GM19455 (cell line): ENCODE measurements at regions not wholly inside any gene's neighbourhood (a gene's known extent, or its start where the extent isn't known, plus 50 kb on each side); places are given as distances from the start of the nearest gene placed in this dataset.
"Not testable (repeated sequence)": the region's sequence is repeated elsewhere in the genome, so short reads cannot be mapped to it uniquely, and the experiment has no call there.

Experiments used
- ATAC-seq: cut with Tn5 transposase; IDR thresholded peaks from one replicate; pipeline ENCODE4 v1.9.1; 2021; ENCODE audit not compliant: unreplicated experiment

- no peak for ATAC-seq
Observed at GRCh38 chr3:124133366-124133940, 141.5 kb upstream of the ROPN1 start.

- ATAC-seq = no peak
Observed at GRCh38 chr3:124137216-124137615, 145.3 kb upstream of the ROPN1 start.

GRCh38 chr3:124138148-124138547 lies 146.2 kb upstream of the ROPN1 start:
- ATAC-seq = no peak

DNA sequence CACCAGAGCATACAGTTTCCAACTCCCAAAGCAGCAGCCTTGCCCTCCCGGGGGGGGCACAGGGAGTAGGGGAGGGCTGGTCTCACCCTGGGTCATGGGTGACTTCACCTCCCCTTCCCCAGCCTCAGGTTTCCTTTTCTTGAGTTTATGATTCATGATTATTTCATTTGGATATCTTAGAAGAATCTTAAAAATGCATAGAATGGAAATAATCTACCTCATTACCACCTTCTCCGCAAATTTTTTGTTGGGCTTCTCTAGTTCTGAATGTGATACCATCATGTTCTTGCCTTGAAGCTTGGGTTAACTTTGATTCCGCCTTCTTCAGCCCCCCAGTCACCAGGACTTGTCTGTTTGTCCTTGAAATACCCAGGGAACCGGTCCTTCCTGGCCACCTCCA lies 148.8 kb upstream of the ROPN1 start:
- ATAC-seq = no peak

DNA sequence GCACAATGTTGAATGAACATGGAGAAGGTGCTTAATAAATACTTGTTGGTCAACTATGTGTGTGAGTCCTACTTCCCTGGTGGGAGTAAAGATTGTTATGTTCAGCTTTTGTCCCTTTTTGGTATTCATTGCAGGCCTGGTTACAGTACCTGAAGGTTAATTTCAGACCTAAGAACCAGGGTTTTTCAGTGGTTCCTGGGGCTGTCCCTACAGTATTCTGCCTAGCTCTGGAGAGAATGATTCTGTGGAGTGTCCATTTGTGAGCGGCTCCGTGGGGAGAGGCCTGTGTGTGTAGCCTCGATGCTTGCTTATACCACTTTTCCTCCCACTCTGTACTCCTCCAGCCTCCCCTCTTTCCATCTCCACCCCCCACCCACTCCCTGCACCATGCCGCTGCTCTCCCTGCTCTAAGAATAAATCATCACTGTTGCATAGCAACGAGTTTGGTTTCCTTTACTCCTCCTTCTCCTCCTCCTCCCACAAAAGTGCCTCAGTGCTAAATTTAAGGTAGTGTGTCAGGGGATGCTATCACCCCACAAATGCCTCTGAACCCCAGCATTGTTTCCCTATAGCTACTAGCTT lies 150.6 kb upstream of the ROPN1 start:
- no peak for ATAC-seq

DNA sequence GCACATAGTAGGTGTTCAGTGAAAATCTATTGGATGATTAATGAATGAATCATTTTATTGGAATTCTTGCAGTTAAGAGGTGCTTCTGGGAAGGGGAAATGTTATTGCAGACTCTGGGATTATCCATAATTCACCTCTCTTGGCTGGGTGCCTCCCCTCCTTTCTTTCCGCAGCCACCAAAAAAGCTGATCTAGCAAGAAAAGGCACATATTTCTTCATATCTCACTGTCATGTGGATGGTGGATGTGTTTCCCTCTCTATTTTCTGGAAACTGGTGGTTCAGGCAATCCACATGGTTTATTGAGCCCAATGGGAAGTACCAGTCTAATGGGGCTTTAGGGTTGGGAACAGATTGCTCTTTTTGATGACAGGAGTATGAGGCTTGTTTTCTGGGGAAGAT lies 151.1 kb upstream of the ROPN1 start:
- ATAC-seq = no peak

- ATAC-seq = no peak
Observed at GRCh38 chr3:124144035-124144814, 152.3 kb upstream of the ROPN1 start.

DNA sequence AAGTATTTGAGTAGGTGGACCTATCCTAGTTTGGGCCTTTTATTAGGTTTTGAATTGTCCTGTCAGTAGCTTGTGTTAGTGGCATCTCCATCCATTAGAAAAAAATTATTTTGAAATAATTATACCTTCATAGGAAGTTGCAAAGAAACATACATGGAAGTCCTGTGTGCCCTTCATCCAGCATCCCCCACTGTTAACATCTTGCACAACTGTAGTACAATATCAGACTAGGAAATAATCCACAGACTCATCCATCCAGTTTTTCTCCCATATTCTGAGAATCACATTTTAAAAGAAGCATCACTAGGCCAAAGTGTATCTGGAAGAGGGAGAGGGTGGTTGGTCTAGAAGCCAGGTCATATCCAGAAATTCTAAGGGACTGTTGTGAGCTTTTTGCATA lies 155.5 kb upstream of the ROPN1 start:
- ATAC-seq = no peak

DNA sequence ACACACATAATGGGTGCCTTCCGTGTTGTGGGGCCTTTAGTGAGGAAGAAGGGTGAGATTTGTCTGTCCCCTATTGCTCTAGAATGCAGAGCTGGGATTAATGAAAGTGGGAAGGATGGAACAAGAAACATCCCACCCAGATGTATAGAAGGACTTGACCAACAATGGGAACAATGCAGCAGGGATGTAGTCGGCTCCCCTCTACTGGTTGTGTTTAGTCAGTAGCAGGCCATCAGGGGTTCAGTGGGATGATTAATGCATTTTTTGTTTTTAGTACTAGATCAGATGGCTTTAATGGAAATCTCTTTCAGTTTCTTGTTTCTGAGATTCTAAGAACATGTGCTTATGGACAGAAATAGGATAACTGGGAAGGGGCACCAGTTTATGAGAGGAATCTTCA lies 156.0 kb upstream of the ROPN1 start:
- no peak for ATAC-seq

DNA sequence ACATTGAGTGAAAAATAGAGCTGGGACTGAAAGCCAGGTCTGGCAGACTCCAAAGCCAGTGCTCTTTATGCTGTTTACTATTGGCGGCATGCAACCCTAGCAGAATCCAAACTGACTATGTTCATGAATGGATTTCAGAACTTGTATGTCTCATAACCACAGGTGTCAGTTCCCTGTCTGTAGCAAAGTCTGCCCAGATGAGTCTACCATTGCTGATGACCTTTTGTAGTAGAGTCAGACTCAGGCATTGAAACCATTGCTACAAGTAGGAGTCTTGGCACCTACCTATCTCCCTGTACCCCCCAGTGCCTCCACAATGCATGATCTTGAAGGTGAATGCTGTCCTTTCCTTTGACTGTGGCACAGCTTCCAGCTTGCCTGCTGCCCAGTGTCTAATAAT lies 157.2 kb upstream of the ROPN1 start:
- ATAC-seq = no peak

DNA sequence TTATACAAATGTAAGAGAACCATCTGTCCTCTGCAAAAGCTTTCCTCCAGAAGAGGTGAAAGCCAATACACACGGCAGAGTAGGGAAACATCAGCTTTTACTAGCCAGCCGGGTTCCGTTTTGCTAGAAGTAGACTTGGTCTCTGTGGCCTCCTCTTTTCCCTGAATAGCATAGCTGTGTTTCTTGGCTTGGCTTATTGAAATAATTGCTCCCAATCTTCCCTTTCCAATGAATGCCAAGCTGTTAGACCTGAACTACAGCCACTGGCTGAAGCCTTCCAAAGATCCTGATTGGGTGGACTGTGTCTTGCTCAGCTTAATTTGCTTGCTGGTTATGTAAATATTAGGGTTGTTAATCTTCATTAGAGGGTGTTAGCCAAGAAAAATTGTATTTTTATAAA lies 157.8 kb upstream of the ROPN1 start:
- ATAC-seq = no peak

DNA sequence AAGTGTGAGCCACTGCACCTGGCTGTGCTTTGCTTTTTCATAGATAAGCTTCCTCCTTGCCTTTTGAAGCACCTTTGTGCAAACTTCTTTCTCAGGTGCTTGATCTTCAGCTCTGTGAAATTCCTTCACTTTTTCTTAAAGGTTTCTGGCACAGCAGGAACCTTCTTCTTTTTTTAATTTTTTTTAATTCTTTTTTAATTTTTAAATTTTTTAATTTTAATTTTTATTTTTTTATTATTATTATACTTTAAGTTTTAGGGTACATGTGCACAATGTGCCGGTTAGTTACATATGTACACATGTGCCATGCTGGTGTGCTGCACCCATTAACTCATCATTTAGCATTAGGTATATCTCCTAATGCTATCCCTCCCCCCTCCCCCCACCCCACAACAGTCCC lies 161.0 kb upstream of the ROPN1 start:
- ATAC-seq = not testable (repeated sequence)

- no peak for ATAC-seq
Observed at GRCh38 chr3:124156866-124157712, 165.2 kb upstream of the ROPN1 start.

DNA sequence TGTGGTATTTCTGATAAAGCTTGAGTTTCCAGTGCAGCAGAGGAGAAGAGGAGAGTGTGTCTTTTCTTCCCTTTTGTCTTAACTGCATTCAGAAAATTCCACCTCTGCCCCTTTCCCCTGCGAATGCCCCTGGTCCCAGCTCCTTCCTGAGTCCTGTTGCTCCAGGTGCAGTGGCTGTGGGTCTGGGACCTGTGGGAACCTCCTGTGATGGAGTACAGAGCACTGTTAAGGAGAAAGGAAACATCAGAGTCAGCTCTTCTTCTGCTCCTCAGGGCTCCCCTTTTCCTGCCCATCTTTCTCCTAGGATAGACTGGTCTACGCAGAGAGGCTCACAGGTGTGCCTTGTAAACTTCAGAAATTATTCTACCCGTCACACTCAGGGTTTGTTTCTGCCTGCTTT lies 165.8 kb upstream of the ROPN1 start:
- ATAC-seq = no peak

- no peak for ATAC-seq
Observed at GRCh38 chr3:124158168-124158881, 166.4 kb upstream of the ROPN1 start.

DNA sequence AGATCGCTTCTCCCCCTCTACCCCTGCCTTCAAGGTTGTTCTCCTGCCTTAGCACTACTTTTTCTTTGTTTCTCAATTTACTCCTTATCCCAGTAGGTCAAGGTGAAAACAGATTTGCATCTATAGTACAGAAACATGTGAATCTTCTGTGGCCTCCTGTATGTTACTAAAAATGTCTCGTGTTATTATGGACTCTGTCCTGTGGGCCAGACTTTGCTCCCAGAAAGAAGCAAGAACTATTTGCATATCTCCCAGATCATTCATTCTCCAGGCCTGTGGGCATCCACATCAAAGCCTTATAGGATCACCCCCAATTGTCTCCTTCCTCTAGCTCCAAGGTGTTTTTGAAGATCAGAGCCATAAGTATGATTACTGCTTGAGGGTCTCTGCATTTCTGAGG lies 169.5 kb upstream of the ROPN1 start:
- no peak for ATAC-seq

DNA sequence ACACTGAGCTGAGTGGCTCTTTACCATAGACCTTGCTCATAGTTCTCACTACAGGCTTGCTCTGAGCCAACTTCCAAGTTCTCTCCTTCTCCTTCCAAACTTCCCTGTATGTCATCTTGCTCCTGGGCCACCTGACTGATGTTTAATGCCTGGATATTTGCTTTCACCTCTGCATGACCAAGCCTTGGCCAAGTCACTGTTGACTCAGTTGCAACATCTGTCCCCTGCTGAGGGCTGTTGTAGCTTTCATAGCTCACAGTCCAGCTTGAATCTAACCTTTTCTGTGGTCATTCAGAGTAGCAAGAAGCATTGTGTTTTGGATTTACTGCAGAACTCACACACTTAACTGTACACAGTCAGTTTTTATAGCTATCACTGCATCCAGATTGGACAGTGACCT lies 171.8 kb upstream of the ROPN1 start:
- ATAC-seq = no peak

GRCh38 chr3:124168271-124168670 lies 176.3 kb upstream of the ROPN1 start:
- ATAC-seq = no peak

DNA sequence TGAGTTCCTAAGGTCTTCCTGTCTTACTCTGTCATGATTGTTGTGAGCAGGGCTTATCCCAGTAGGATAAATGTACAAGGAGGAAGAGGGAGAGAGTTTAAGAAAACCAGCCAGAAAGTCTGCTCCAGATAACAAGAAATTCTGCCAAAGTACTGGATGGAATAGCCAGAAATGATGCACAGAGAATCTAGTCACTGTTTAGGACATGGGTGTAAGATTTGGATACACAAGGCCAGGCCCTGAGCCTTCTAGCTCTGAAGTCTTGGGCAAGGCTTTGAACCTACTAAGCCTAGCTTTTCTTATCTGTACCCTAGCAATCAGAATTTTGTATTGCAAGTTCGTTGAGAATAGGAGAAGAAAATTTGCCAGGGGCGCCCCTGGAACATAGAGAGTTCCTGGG lies 180.4 kb upstream of the ROPN1 start:
- ATAC-seq = no peak

GRCh38 chr3:124172816-124173215 lies 180.9 kb upstream of the ROPN1 start:
- ATAC-seq = no peak

DNA sequence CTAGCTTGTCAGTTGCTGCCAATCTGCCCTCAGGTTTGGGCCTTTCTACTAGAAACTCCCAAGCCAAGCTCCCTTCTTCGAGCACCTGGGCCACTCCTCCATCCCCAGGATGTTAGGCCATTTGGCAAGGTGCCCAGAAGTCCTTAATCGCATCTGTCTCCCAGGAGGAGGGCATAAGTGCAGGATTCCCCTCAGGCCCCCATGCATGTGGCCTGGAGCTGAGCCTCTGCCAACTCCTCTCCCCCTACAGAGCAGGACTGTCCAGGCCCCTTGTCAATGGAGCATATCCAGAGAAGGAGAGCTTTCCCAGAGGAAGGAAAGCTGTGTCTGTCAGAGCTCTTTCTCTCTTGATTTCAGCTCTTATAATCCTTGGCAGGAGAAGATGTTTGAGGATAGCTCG lies 182.6 kb upstream of the ROPN1 start:
- ATAC-seq = no peak
